C4-2B (cell line): ENCODE measurements at regions not wholly inside any gene's neighbourhood (a gene's known extent, or its start where the extent isn't known, plus 50 kb on each side); places are given as distances from the start of the nearest gene placed in this dataset.

Experiments
- CTCF ChIP-seq: fragments of 450-650 bp; conservative IDR thresholded peaks from 2 replicates; pipeline ENCODE4 v1.5.1; 2017; ENCODE audit warnings: mild to moderate bottlenecking
- ZFX ChIP-seq: fragments of 450-650 bp; IDR thresholded peaks from 2 replicates; pipeline ENCODE4 v1.6.1; 2017

DNA sequence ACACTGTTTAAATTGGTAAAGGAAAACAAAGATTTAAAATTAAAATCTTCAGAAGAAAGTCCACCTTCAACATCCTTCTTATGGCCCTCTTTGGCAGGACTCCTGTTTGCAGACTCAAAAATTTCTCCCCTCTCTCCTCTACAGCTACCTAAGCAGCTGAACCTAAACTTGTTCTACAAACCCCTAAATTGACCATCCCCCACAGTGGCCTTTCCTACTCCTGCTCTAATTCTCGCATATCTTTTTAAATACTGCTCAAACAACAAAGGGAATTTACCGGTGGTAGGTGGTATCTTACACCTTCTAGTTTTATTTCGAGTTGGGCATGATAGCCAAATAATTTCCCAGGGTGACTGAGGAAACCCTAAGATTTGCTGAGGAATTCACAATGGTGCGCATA lies 53.5 kb upstream of the PDC start:
- TF ChIP-seq CTCF: no peak
- TF ChIP-seq ZFX: no peak
